ENCODE measurements at regions not wholly inside any gene's neighbourhood (a gene's known extent, or its start where the extent isn't known, plus 50 kb on each side); places are given as distances from the start of the nearest gene placed in this dataset.

DNA sequence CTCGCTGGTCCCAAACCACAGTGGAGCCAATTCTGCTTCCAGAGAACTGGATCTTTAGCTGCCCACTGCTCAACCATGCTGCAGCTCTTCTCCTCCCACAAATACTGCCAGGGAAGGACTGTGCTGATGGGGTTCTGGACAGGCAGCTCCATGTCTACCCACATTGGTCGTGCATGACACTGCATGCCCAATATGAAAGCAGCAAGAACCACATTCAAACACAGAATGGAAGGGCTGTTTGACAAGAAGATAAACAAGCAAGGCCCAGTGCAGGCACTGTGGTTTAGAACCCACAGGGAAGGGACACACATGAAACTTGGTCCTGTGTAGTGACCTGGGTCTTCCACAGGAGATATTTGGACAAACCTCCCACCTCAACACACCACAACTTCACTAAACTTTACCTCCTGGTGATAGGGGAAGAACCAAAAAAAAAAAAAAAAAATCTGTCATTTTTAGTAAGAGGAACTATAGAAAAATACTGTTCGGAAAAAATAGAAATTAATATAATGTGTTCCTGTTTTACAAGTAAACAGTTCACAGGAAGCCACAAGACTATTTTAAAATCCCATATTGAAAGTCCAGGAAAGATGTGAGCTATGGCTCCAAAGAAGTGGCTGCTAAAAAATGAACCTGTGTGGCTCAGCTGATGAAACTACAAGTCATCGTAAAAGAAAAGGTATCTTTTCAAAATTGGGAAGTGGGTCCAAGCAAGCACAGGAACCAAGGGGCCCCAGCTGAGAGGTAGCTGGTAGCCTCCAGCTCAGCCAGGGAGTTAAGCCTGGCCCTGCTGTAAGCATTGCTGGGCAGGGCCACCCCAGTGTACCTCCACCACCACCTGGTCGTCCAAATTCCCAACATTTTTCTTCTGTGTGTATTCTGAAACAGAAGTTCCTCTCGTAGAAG is 77.7 kb upstream of the ACAN start:
- Histone ChIP-seq H3K36me3 (ENCODE audit: control insufficient read depth, insufficient read depth, low read length) (no peaks in the 10 kb centered on the region), H3K4me1 (ENCODE audit: control insufficient read depth, insufficient read depth, low read length) (no peaks in the 10 kb centered on the region), H3K9me3 (ENCODE audit: control insufficient read depth, insufficient read depth, low read depth, low read length) (no peaks in the 10 kb centered on the region), H3K9ac (ENCODE audit: low read length) (no peak overlapping the region), H3K27ac (ENCODE audit: low read depth, low read length) (no peak overlapping the region), H3K27me3 (ENCODE audit: control insufficient read depth, insufficient read depth, low read length) (peaks cover 6% of the 10 kb centered on the region; the same call in 1 of the 2 replicates), H3K4me3 (ENCODE audit: low read depth, low read length) (no peak overlapping the region)

DNA sequence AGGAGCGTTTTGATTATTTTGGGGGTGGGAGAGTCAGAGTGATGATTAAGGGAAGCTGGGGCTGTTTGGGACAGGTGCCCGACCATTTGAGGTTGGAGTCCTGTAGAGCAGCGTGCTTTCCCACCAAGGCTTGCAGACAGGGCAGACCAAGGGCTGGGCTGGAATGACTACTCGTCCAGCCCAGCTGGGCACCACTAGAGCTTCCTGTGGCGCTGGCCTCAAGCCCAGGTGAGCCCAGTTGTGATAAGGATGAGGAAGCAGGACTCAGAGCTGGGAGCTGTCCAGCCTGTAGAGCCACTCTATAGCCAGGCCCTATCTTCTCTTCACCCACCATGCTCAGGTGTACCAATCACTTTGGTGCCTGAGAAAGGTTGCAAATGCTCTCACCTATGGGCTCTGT is 75.8 kb upstream of the ACAN start:
- Histone ChIP-seq H3K9ac (ENCODE audit: low read length) (no peak overlapping the region), H3K4me1 (ENCODE audit: control insufficient read depth, insufficient read depth, low read length) (no peaks in the 10 kb centered on the region), H3K27ac (ENCODE audit: low read depth, low read length) (no peak overlapping the region), H3K9me3 (ENCODE audit: control insufficient read depth, insufficient read depth, low read depth, low read length) (no peaks in the 10 kb centered on the region), H3K4me3 (ENCODE audit: low read depth, low read length) (no peak overlapping the region), H3K36me3 (ENCODE audit: control insufficient read depth, insufficient read depth, low read length) (no peaks in the 10 kb centered on the region), H3K27me3 (ENCODE audit: control insufficient read depth, insufficient read depth, low read length) (peaks cover 6% of the 10 kb centered on the region; the same call in 1 of the 2 replicates)

- no peak overlapping the region for H3K9ac ChIP-seq (ENCODE audit: low read length)
- H3K4me3 ChIP-seq (ENCODE audit: low read depth, low read length): no peak overlapping the region
- no peaks in the 10 kb centered on the region for H3K4me1 ChIP-seq (ENCODE audit: control insufficient read depth, insufficient read depth, low read length)
- H3K36me3 ChIP-seq (ENCODE audit: control insufficient read depth, insufficient read depth, low read length): no peaks in the 10 kb centered on the region
- no peaks in the 10 kb centered on the region for H3K9me3 ChIP-seq (ENCODE audit: control insufficient read depth, insufficient read depth, low read depth, low read length)
- peaks cover 6% of the 10 kb centered on the region; the same call in 1 of the 2 replicates for H3K27me3 ChIP-seq (ENCODE audit: control insufficient read depth, insufficient read depth, low read length)
- H3K27ac ChIP-seq (ENCODE audit: low read depth, low read length): no peak overlapping the region
Measured at GRCh38 chr15:88729581-88729980, 73.7 kb upstream of the ACAN start.

GRCh38 chr15:88730751-88731150 is 72.5 kb upstream of the ACAN start:
- peaks cover 6% of the 10 kb centered on the region; the same call in 1 of the 2 replicates for H3K27me3 ChIP-seq (ENCODE audit: control insufficient read depth, insufficient read depth, low read length)
- no peak overlapping the region for H3K4me3 ChIP-seq (ENCODE audit: low read depth, low read length)
- H3K4me1 ChIP-seq (ENCODE audit: control insufficient read depth, insufficient read depth, low read length): no peaks in the 10 kb centered on the region
- no peak overlapping the region for H3K9ac ChIP-seq (ENCODE audit: low read length)
- no peaks in the 10 kb centered on the region for H3K36me3 ChIP-seq (ENCODE audit: control insufficient read depth, insufficient read depth, low read length)
- H3K9me3 ChIP-seq (ENCODE audit: control insufficient read depth, insufficient read depth, low read depth, low read length): no peaks in the 10 kb centered on the region
- no peak overlapping the region for H3K27ac ChIP-seq (ENCODE audit: low read depth, low read length)

- Histone ChIP-seq H3K9me3 (ENCODE audit: control insufficient read depth, insufficient read depth, low read depth, low read length) (no peaks in the 10 kb centered on the region), H3K4me1 (ENCODE audit: control insufficient read depth, insufficient read depth, low read length) (no peaks in the 10 kb centered on the region), H3K36me3 (ENCODE audit: control insufficient read depth, insufficient read depth, low read length) (no peaks in the 10 kb centered on the region), H3K27ac (ENCODE audit: low read depth, low read length) (no peak overlapping the region), H3K9ac (ENCODE audit: low read length) (no peak overlapping the region), H3K4me3 (ENCODE audit: low read depth, low read length) (no peak overlapping the region), H3K27me3 (ENCODE audit: control insufficient read depth, insufficient read depth, low read length) (no peaks in the 10 kb centered on the region)
Measured at GRCh38 chr15:88735212-88735611, 68.0 kb upstream of the ACAN start.

- no peaks in the 10 kb centered on the region for H3K36me3 ChIP-seq (ENCODE audit: control insufficient read depth, insufficient read depth, low read length)
- no peaks in the 10 kb centered on the region for H3K27me3 ChIP-seq (ENCODE audit: control insufficient read depth, insufficient read depth, low read length)
- H3K4me3 ChIP-seq (ENCODE audit: low read depth, low read length): no peak overlapping the region
- H3K9me3 ChIP-seq (ENCODE audit: control insufficient read depth, insufficient read depth, low read depth, low read length): no peaks in the 10 kb centered on the region
- no peak overlapping the region for H3K9ac ChIP-seq (ENCODE audit: low read length)
- no peak overlapping the region for H3K27ac ChIP-seq (ENCODE audit: low read depth, low read length)
- no peaks in the 10 kb centered on the region for H3K4me1 ChIP-seq (ENCODE audit: control insufficient read depth, insufficient read depth, low read length)
Measured at GRCh38 chr15:88736204-88736603, 67.0 kb upstream of the ACAN start.

- no peaks in the 10 kb centered on the region for H3K4me1 ChIP-seq (ENCODE audit: control insufficient read depth, insufficient read depth, low read length)
- H3K4me3 ChIP-seq (ENCODE audit: low read depth, low read length): no peak overlapping the region
- H3K27me3 ChIP-seq (ENCODE audit: control insufficient read depth, insufficient read depth, low read length): no peaks in the 10 kb centered on the region
- no peaks in the 10 kb centered on the region for H3K9me3 ChIP-seq (ENCODE audit: control insufficient read depth, insufficient read depth, low read depth, low read length)
- no peak overlapping the region for H3K27ac ChIP-seq (ENCODE audit: low read depth, low read length)
- H3K36me3 ChIP-seq (ENCODE audit: control insufficient read depth, insufficient read depth, low read length): no peaks in the 10 kb centered on the region
- H3K9ac ChIP-seq (ENCODE audit: low read length): no peak overlapping the region
Measured at GRCh38 chr15:88738796-88739195, 64.4 kb upstream of the ACAN start.

- no peak overlapping the region for H3K9ac ChIP-seq (ENCODE audit: low read length)
Measured at GRCh38 chr15:88739541-88739940, 63.7 kb upstream of the ACAN start.

GRCh38 chr15:88740356-88740755 is 62.9 kb upstream of the ACAN start:
- no peak overlapping the region for H3K27ac ChIP-seq (ENCODE audit: low read depth, low read length)
- no peak overlapping the region for H3K9ac ChIP-seq (ENCODE audit: low read length)
- H3K9me3 ChIP-seq (ENCODE audit: control insufficient read depth, insufficient read depth, low read depth, low read length): no peaks in the 10 kb centered on the region
- H3K4me3 ChIP-seq (ENCODE audit: low read depth, low read length): no peak overlapping the region
- no peaks in the 10 kb centered on the region for H3K27me3 ChIP-seq (ENCODE audit: control insufficient read depth, insufficient read depth, low read length)
- peaks cover 3% of the 10 kb centered on the region; the same call in 1 of the 2 replicates for H3K4me1 ChIP-seq (ENCODE audit: control insufficient read depth, insufficient read depth, low read length)
- H3K36me3 ChIP-seq (ENCODE audit: control insufficient read depth, insufficient read depth, low read length): no peaks in the 10 kb centered on the region

More at GRCh38 chr15:88739541-88739940, 63.7 kb upstream of the ACAN start:
- Histone ChIP-seq H3K36me3 (ENCODE audit: control insufficient read depth, insufficient read depth, low read length) (no peaks in the 10 kb centered on the region), H3K4me1 (ENCODE audit: control insufficient read depth, insufficient read depth, low read length) (peaks cover 2% of the 10 kb centered on the region; the same call in 1 of the 2 replicates), H3K27me3 (ENCODE audit: control insufficient read depth, insufficient read depth, low read length) (no peaks in the 10 kb centered on the region), H3K9me3 (ENCODE audit: control insufficient read depth, insufficient read depth, low read depth, low read length) (no peaks in the 10 kb centered on the region), H3K27ac (ENCODE audit: low read depth, low read length) (no peak overlapping the region), H3K4me3 (ENCODE audit: low read depth, low read length) (no peak overlapping the region)

DNA sequence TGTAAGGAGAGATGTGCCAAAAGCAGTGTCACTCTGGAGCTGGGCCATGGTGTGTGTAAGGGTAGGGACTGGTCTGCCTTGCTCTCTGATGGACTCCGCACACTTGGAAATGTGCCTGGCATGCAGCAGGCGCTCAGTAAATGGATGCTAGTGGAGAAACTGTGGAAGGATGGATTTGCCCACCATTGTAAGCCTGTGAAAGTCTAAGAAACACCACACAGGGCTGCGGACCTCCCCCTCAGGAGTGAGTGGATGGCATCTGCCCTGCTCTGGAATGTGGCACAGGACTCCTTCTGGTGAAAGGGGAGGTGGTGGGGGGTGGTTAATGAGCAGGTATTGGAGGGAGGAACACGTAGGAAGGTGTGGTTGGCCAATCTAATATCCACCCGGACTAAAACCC is 62.2 kb upstream of the ACAN start:
- Histone ChIP-seq H3K4me1 (ENCODE audit: control insufficient read depth, insufficient read depth, low read length) (peaks cover 3% of the 10 kb centered on the region; the same call in 1 of the 2 replicates), H3K4me3 (ENCODE audit: low read depth, low read length) (no peak overlapping the region), H3K9me3 (ENCODE audit: control insufficient read depth, insufficient read depth, low read depth, low read length) (no peaks in the 10 kb centered on the region), H3K27me3 (ENCODE audit: control insufficient read depth, insufficient read depth, low read length) (no peaks in the 10 kb centered on the region), H3K9ac (ENCODE audit: low read length) (no peak overlapping the region), H3K36me3 (ENCODE audit: control insufficient read depth, insufficient read depth, low read length) (no peaks in the 10 kb centered on the region), H3K27ac (ENCODE audit: low read depth, low read length) (no peak overlapping the region)

- H3K4me1 ChIP-seq (ENCODE audit: control insufficient read depth, insufficient read depth, low read length): peaks cover 3% of the 10 kb centered on the region; the same call in 1 of the 2 replicates
- no peak overlapping the region for H3K27ac ChIP-seq (ENCODE audit: low read depth, low read length)
- no peaks in the 10 kb centered on the region for H3K36me3 ChIP-seq (ENCODE audit: control insufficient read depth, insufficient read depth, low read length)
- H3K27me3 ChIP-seq (ENCODE audit: control insufficient read depth, insufficient read depth, low read length): no peaks in the 10 kb centered on the region
- H3K4me3 ChIP-seq (ENCODE audit: low read depth, low read length): no peak overlapping the region
- H3K9ac ChIP-seq (ENCODE audit: low read length): no peak overlapping the region
- no peaks in the 10 kb centered on the region for H3K9me3 ChIP-seq (ENCODE audit: control insufficient read depth, insufficient read depth, low read depth, low read length)
Measured at GRCh38 chr15:88741671-88742070, 61.6 kb upstream of the ACAN start.
